ENCODE measurements at regions not wholly inside any gene's neighbourhood (a gene's known extent, or its start where the extent isn't known, plus 50 kb on each side); places are given as distances from the start of the nearest gene placed in this dataset.

DNA sequence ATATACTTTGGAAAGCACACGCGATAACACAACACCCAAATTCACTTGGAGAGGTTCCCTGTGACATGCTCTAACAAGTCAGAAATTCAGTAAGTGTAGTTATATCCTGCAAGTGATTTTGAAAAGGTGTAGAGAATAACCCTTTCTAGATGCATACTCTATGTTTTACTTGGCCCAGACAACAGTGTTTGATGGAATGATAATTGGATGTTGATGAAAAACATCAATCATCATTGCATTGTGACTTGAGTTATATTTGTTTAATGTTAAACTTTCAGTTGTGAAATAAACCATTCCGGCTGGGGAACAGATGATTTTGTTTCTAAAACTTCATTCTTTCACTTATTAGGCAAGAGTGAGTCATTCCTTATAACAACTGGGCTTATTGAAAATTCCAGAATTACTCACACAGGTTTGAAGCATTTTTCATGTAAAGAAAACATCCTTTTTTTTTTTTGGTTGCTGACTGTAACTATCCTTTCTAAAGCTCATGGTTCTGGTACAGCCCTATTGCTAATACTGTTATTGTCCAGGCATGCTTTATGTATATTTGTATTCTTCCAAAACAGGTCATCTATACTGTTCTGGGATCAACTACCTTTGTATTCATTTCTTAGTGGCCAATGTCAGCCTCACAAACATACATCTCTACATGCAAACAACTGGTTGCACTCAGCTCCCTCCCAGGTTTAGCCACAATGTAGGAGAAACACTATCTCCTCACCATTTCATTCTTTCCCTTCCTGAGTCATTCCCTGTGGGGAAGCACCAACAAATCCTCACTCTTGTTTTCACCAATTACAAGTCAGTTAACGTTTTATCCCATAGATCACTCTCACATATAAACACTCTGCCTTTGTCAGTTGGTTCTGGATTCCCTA lies 121.2 kb upstream of the LRIG3 start:
- peak; percentile 86 for DNase-seq

DNA sequence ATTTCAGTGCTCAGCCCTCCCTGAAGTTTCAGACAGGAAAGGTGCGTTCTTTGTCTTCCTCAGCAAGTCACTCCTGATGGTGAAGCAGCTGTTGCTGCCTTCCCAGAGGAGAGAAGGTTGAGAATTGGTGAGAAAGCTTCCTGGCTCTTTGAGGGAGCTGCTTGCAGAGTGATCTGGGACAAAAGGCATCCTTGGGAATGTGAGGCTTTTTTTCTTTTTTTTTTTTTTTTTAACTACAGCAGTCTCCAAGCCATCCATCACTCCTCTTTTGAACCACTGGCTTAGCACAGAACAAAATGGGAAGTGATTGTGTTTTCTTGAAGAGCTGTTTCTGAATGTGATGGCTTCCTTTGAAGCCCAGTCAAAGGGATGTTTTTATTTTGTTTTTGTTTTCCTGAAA lies 120.4 kb upstream of the LRIG3 start:
- DNase-seq, result peak; percentile 78

DNA sequence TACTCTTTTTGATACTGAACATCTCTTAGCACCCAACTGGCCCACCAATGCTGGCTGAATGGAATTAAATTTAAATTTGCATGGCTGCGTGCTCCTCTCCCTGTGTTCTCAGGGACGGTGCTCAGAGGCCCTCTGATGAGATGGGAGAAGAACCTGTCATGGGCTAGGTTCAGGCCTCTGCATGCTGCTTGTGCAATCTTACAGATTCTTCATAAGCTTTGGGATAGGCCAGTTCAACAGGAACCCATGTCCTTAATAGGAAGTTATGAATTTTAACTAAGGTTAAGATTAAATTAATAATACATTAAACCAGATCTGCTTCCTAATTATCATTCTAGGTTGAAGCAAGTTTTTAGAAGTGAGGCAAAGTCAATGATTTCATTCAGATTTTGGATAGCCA lies 119.7 kb upstream of the LRIG3 start:
- DNase-seq, result no peak

GRCh38 chr12:59039005-59039404 lies 118.7 kb upstream of the LRIG3 start:
- no peak for DNase-seq

- DNase-seq, result no peak
These were observed 116.9 kb upstream of the LRIG3 start for GRCh38 chr12:59036973-59037762.

GRCh38 chr12:59036347-59036746 lies 116.0 kb upstream of the LRIG3 start:
- no peak for DNase-seq

GRCh38 chr12:59031313-59031712 lies 111.0 kb upstream of the LRIG3 start:
- no peak for DNase-seq

GRCh38 chr12:59030415-59030814 lies 110.1 kb upstream of the LRIG3 start:
- no peak for DNase-seq

DNA sequence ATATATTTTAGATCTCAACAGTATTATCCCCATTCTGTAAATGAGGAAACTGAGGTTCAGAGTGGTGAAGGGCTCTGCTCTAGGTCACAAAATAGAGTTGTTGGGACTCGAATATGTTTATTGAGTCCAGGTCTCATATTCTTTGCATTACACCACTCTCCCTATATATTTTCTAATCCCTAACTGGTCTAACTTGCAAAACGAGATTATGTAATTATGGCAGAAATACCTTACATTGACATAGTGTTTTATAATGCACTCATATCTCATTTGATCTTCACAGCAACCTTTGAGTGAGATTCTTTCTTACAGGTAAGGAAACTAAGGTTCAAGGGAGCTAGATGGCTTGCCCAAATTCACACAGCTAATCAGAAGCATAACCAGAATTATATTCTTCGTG lies 106.9 kb upstream of the LRIG3 start:
- no peak for DNase-seq

GRCh38 chr12:59023861-59024424 lies 103.6 kb upstream of the LRIG3 start:
- DNase-seq, result no peak

GRCh38 chr12:59020073-59020946 lies 100.0 kb upstream of the LRIG3 start:
- no peak for DNase-seq

- no peak for DNase-seq
These were observed 94.6 kb upstream of the LRIG3 start for GRCh38 chr12:59014885-59015284.

DNA sequence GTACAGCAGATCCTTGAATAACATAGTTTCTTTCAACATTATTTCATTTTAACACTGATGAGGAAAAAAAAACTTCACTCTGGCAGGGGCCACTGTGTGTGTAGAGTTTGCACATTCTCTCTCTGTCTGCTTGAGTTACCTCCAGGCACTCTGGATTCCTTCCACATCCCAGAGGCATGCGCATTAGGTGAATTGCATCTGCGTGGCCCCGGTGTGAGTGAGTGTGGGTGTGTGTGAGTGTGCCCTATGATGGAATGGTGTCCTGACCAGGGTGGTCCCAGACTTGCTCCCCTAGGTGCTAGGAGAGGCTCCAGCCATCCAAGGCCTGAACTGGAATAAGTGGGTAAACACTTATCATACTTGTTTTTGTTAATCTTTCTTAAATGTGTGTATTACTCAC lies 90.6 kb upstream of the LRIG3 start:
- no peak for DNase-seq

GRCh38 chr12:59010118-59010517 lies 89.8 kb upstream of the LRIG3 start:
- DNase-seq, result peak; percentile 18

DNA sequence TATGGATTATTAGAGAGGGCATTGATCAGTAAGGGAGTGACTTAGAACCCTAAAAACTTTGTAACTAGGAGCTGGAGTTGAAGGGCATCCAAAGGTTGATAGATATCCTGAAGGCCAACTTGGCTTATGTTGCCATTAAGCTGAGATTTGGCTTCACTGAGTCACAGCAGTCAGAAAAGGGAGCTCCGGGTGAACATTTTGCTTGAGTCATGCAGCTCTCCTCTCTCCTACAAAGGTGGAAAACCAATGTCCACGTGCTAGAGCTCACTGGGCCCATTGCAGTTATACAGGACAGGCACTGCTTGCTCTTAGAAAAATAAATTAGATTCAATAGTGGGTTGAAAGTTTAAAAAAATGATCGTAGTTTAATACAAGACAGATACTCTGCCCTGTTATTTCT lies 87.3 kb upstream of the LRIG3 start:
- no peak for DNase-seq

- peak; percentile 91 for DNase-seq
These were observed 85.1 kb upstream of the LRIG3 start for GRCh38 chr12:59005193-59005955.

DNA sequence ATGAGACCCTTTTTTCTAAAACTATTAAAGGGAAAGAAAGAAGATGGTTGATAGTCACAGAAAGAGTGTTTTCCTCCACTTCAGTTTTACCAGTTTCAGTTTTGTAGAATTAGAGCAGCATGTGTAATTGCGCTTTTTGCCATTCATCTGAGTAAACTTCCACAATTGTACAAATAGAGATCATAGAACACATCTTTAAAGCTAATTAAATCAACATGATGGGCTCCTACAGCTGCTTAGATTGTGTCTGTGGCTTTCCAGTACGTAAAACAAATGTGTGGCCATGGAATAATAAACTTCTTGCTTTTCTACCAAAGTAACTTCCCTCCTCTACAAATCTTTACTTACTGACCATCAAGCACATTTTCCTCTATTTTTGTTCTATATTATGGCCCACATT lies 84.2 kb upstream of the LRIG3 start:
- DNase-seq, result peak; percentile 11

DNA sequence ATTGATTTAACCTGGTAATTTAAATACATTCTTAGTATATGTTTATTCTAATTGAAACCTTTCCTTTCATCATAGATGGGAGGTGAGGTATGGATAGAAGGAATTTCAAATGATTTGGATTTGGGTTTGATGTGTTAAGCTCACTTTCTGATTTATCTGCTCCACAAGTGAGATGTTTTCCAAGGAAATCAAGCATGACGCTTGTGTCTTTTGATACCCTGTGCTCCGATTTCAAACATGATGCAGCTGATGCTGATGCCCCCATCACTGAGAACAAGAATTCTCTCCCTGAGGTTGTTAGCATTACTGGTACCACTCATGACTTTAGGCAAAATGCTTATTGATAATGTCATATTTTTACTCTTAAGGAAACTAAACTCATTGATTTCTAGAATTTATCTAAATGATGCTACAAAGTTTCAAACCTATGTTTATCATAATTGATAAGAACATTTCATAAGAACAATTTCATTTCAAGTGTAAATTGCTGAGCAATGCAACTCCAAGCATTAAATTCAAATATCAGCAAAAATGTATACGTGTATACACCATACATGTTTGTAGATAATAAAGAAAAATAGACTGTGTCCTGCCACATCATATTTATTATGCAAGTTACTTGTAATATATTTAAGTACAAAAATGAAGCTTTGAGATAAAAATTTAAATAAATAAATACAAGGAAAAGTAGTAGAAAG lies 75.5 kb upstream of the LRIG3 start:
- DNase-seq, result no peak

DNA sequence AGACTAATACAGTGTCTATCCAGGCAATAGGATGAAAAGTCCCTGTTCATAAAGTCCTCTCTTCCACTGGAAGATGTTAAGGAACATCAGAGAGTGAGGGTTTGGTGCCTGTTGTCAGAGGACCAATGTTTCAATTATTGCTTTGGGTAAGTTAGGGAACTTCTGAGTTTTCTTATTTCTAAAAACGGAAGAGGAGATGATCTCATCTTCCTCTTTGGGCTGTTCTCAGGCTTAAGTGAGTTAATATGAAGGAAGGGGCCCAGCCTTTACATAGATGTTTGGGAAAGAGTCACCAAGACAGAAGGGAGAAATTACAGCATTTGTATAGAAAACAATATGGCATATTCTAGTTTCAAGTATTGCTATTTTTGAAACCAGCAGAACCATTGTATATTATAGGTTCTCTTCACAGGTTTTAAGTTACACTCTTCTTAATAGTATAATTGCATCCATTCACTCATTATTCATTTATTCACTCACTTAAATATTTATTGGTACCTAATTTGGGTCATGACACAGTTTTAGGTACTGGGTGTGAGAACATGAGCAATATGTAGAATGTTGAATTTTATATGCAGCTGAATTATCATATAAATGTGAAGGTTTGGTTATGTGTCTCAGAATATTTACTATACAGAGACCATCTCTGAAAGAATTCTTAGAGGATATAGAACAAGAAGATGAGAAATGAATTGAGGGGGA lies 68.5 kb upstream of the LRIG3 start:
- no peak for DNase-seq

- no peak for DNase-seq
These were observed 61.7 kb upstream of the LRIG3 start for GRCh38 chr12:58981961-58982360.
